ENCODE measurements at regions not wholly inside any gene's neighbourhood (a gene's known extent, or its start where the extent isn't known, plus 50 kb on each side); places are given as distances from the start of the nearest gene placed in this dataset.
"Not testable (repeated sequence)": the region's sequence is repeated elsewhere in the genome, so short reads cannot be mapped to it uniquely, and the experiment has no call there.

- TF ChIP-seq, protein P1, sequence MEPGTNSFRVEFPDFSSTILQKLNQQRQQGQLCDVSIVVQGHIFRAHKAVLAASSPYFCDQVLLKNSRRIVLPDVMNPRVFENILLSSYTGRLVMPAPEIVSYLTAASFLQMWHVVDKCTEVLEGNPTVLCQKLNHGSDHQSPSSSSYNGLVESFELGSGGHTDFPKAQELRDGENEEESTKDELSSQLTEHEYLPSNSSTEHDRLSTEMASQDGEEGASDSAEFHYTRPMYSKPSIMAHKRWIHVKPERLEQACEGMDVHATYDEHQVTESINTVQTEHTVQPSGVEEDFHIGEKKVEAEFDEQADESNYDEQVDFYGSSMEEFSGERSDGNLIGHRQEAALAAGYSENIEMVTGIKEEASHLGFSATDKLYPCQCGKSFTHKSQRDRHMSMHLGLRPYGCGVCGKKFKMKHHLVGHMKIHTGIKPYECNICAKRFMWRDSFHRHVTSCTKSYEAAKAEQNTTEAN (CRISPR knock-in tag; IDR thresholded peaks at IDR 0.05), result not testable (repeated sequence)
- not testable (repeated sequence) for TF ChIP-seq TEAD1 (CRISPR knock-in tag; IDR thresholded peaks at IDR 0.05); TCF7 (CRISPR knock-in tag; IDR thresholded peaks at IDR 0.05; ENCODE audit: low read depth); ZNF138 (CRISPR knock-in tag; conservative IDR thresholded peaks at IDR 0.05); FOXP1 (CRISPR knock-in tag; IDR thresholded peaks at IDR 0.05; ENCODE audit: borderline replicate concordance)
- TF ChIP-seq, protein P2, sequence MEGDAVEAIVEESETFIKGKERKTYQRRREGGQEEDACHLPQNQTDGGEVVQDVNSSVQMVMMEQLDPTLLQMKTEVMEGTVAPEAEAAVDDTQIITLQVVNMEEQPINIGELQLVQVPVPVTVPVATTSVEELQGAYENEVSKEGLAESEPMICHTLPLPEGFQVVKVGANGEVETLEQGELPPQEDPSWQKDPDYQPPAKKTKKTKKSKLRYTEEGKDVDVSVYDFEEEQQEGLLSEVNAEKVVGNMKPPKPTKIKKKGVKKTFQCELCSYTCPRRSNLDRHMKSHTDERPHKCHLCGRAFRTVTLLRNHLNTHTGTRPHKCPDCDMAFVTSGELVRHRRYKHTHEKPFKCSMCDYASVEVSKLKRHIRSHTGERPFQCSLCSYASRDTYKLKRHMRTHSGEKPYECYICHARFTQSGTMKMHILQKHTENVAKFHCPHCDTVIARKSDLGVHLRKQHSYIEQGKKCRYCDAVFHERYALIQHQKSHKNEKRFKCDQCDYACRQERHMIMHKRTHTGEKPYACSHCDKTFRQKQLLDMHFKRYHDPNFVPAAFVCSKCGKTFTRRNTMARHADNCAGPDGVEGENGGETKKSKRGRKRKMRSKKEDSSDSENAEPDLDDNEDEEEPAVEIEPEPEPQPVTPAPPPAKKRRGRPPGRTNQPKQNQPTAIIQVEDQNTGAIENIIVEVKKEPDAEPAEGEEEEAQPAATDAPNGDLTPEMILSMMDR (IDR thresholded peaks at IDR 0.05), result not testable (repeated sequence)
Observed at GRCh38 chr7:153245136-153245535, 485.6 kb downstream of the ACTR3B start.

Data from WTC11 (cell line).